ENCODE measurements at regions not wholly inside any gene's neighbourhood (a gene's known extent, or its start where the extent isn't known, plus 50 kb on each side); places are given as distances from the start of the nearest gene placed in this dataset.

DNA sequence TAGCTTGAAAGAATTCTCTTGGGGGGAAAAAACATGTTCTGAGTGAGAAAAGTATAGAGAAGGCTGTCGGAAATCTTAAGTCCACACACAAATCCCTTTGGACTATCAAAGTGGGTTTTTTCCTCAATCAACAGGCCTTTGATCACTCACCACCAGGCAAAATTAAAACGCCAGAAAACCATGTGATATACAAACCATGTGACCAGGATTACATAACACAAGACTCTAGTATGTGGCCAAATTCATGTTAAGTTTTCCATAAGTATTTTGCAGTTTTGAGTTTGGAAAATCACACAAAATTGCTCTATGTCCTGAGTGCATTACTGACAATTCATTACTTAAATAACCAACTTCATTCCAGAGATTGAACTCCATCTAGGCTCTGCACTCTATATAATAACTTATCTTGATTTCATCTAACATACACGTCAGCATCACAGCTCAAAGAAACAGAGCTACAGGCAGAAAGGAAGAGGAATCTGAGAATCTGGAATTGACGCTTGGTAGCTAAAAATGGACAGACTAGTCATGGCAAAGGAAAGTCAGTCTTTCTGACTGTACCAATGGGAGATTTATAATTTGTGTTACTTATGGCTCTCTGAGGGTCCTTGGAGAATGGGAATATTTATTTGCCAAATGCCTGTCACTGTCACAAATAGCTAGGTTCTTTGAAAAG lies 383.5 kb downstream of the SFMBT2 start:
- no peak for ATAC-seq (ENCODE audit: low FRiP score)
- WGBS, 2 donors = 3 to 18% methylated on average over 4 of the region's 4 CpGs
- no peaks in the 10 kb centered on the region for H3K36me3 ChIP-seq (ENCODE audit: control insufficient read depth in 1 of 2, insufficient read depth in 2 of 2, low read length in 1 of 2)
- no peak overlapping the region for H3K27ac ChIP-seq (ENCODE audit: low read depth in 1 of 2, low read length in 2 of 2)
- no peak overlapping the region for H3K4me3 ChIP-seq (ENCODE audit: low read length in 2 of 2)
- H3K27me3 ChIP-seq (ENCODE audit: control insufficient read depth in 1 of 2, insufficient read depth in 2 of 2, low read length in 1 of 2) = no peaks in the 10 kb centered on the region
- H3K9me3 ChIP-seq (ENCODE audit: control insufficient read depth, low read length) = peaks cover 2% of the 10 kb centered on the region
- intact Hi-C loops (cut with DNase I) = no loop called here
- H3K4me1 ChIP-seq (ENCODE audit: control insufficient read depth in 1 of 2, insufficient read depth in 2 of 2, low read length in 2 of 2) = peaks cover 0 to 3% of the 10 kb centered on the region in 2 donors
- DNase-seq = no peak

DNA sequence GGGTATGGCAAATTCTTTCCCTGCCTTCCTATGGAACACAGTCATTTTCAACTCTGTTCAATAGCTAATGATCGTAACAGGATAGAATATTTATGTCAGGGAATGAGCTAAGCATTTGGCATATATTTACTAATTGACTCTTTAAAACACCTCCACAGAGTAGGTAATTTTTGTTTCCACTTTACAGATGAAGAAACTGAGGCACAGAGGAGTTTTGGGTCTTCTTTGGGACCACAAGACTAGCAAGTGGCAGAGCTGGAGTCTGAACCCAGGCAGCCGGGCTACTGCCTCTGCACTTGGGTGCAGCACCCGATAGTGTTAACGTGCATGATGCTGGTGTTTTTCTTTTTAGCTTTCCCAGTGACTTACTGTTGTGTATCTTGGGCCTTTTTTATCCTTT lies 384.0 kb downstream of the SFMBT2 start:
- intact Hi-C loops (cut with DNase I) = no loop called here
- Histone ChIP-seq H3K9me3 (ENCODE audit: control insufficient read depth, low read length) (peaks cover 2% of the 10 kb centered on the region), H3K36me3 (ENCODE audit: control insufficient read depth in 1 of 2, insufficient read depth in 2 of 2, low read length in 1 of 2) (no peaks in the 10 kb centered on the region), H3K4me3 (ENCODE audit: low read length in 2 of 2) (no peak overlapping the region), H3K27ac (ENCODE audit: low read depth in 1 of 2, low read length in 2 of 2) (no peak overlapping the region), H3K4me1 (ENCODE audit: control insufficient read depth in 1 of 2, insufficient read depth in 2 of 2, low read length in 2 of 2) (peaks cover 0 to 3% of the 10 kb centered on the region in 2 donors), H3K27me3 (ENCODE audit: control insufficient read depth in 1 of 2, insufficient read depth in 2 of 2, low read length in 1 of 2) (no peaks in the 10 kb centered on the region)
- no peak for DNase-seq
- no peak for ATAC-seq (ENCODE audit: low FRiP score)
- 33 to 42% methylated on average over 4 of the region's 4 CpGs for WGBS, 2 donors

DNA sequence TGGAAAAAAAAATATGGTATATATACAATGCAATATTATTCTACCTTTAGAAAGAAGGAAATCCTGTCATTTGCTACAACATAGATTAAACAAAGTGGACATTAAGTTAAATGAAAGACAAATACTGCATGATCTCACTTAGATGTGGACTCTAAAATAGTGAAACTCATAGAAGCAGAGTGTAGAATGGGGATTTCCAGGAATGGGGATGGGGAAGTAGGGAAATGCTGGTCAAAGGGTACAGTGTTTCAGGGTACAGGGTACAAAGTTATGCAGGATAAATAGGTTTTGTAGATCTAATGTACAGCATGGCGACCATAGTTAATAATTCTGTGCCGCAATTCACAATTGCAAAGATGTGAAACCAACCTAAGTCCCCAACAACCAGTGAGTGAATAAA lies 385.5 kb downstream of the SFMBT2 start:
- no peaks in the 10 kb centered on the region for H3K36me3 ChIP-seq (ENCODE audit: control insufficient read depth in 1 of 2, insufficient read depth in 2 of 2, low read length in 1 of 2)
- 87 to 95% methylated on average over 2 of the region's 2 CpGs for WGBS, 2 donors
- no peak for ATAC-seq (ENCODE audit: low FRiP score)
- H3K27ac ChIP-seq (ENCODE audit: low read depth in 1 of 2, low read length in 2 of 2) = no peak overlapping the region
- no peaks in the 10 kb centered on the region for H3K27me3 ChIP-seq (ENCODE audit: control insufficient read depth in 1 of 2, insufficient read depth in 2 of 2, low read length in 1 of 2)
- no peak for DNase-seq
- H3K9me3 ChIP-seq (ENCODE audit: control insufficient read depth, low read length) = peaks cover 2% of the 10 kb centered on the region
- peaks cover 0 to 3% of the 10 kb centered on the region in 2 donors for H3K4me1 ChIP-seq (ENCODE audit: control insufficient read depth in 1 of 2, insufficient read depth in 2 of 2, low read length in 2 of 2)
- intact Hi-C loops (cut with DNase I) = no loop called here
- no peak overlapping the region for H3K4me3 ChIP-seq (ENCODE audit: low read length in 2 of 2)

DNA sequence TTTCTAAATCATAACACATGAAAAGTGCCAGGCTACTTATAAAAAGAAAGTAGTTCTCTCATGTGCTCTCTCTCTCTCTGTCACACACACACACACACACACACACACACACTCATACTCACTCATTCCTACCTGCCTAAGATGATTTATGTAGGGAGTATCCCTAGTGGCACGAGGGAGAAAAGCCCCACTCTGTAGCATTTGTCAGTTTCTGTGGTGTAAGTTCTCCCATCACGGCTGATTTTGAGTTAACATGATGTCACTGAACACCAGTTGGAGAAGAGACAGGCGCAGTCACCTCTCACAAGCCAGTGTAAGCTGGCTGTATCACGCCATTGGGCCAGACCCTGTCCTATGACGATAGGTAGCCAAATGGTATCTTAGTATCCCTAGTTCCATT lies 395.4 kb downstream of the SFMBT2 start:
- Histone ChIP-seq H3K4me3 (ENCODE audit: low read length in 2 of 2) (no peak overlapping the region), H3K27me3 (ENCODE audit: control insufficient read depth in 1 of 2, insufficient read depth in 2 of 2, low read length in 1 of 2) (no peaks in the 10 kb centered on the region), H3K27ac (ENCODE audit: low read depth in 1 of 2, low read length in 2 of 2) (no peak overlapping the region), H3K4me1 (ENCODE audit: control insufficient read depth in 1 of 2, insufficient read depth in 2 of 2, low read length in 2 of 2) (no peaks in the 10 kb centered on the region), H3K36me3 (ENCODE audit: control insufficient read depth in 1 of 2, insufficient read depth in 2 of 2, low read length in 1 of 2) (no peaks in the 10 kb centered on the region), H3K9me3 (ENCODE audit: control insufficient read depth, low read length) (peaks cover 1% of the 10 kb centered on the region)
- 46 to 48% methylated on average over 5 of the region's 5 CpGs for WGBS, 2 donors
- no peak for ATAC-seq (ENCODE audit: low FRiP score)
- no peak for DNase-seq
- intact Hi-C loops (cut with DNase I) = no loop called here

DNA sequence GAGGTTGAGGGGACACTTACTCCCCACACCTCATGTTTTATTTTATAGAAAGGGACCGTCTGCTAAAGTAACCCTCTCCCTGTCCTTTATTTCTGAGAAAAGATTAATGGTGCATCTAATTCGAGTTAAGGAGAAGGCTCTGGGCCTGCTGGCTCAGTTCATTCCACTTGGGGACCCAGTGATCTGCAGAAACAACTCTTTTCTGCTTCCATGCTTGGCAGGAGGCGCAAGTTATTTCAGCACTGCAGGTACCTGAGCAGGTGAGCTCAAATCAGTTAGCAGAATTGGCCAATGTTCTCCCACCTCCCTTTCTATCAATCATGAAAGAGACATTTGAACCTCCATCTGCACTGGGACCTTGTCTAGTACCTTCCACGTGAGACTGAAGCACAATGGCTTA lies 396.1 kb downstream of the SFMBT2 start:
- Histone ChIP-seq H3K27me3 (ENCODE audit: control insufficient read depth in 1 of 2, insufficient read depth in 2 of 2, low read length in 1 of 2) (no peaks in the 10 kb centered on the region), H3K36me3 (ENCODE audit: control insufficient read depth in 1 of 2, insufficient read depth in 2 of 2, low read length in 1 of 2) (no peaks in the 10 kb centered on the region), H3K4me3 (ENCODE audit: low read length in 2 of 2) (no peak overlapping the region), H3K4me1 (ENCODE audit: control insufficient read depth in 1 of 2, insufficient read depth in 2 of 2, low read length in 2 of 2) (no peaks in the 10 kb centered on the region), H3K9me3 (ENCODE audit: control insufficient read depth, low read length) (peaks cover 1% of the 10 kb centered on the region), H3K27ac (ENCODE audit: low read depth in 1 of 2, low read length in 2 of 2) (no peak overlapping the region)
- DNase-seq (no peak), ATAC-seq (ENCODE audit: low FRiP score) (no peak)
- intact Hi-C loops (cut with DNase I) = no loop called here
- 59 to 64% methylated on average over 4 of the region's 4 CpGs for WGBS, 2 donors

DNA sequence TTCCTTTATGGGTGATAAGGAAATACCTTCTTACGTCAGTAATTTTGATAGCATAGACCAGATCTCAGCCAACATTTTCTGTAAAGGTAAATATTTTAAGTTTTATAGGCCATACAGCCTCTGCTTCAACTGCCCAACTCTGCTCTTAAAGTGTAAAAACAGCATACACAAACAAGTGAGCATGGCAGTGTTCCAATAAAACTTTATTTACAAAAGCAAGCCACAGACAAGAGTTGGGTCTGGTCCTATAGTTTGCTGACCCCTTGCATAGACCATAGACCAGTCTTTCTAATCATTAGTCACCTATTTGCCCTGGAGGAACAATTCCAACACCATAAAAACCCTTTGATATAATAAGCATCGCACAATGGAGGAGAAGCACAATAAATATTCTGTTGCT lies 398.8 kb downstream of the SFMBT2 start:
- Histone ChIP-seq H3K9me3 (ENCODE audit: control insufficient read depth, low read length) (no peaks in the 10 kb centered on the region), H3K36me3 (ENCODE audit: control insufficient read depth in 1 of 2, insufficient read depth in 2 of 2, low read length in 1 of 2) (no peaks in the 10 kb centered on the region), H3K27ac (ENCODE audit: low read depth in 1 of 2, low read length in 2 of 2) (no peak overlapping the region), H3K4me1 (ENCODE audit: control insufficient read depth in 1 of 2, insufficient read depth in 2 of 2, low read length in 2 of 2) (no peaks in the 10 kb centered on the region), H3K4me3 (ENCODE audit: low read length in 2 of 2) (no peak overlapping the region), H3K27me3 (ENCODE audit: control insufficient read depth in 1 of 2, insufficient read depth in 2 of 2, low read length in 1 of 2) (no peaks in the 10 kb centered on the region)
- ATAC-seq (ENCODE audit: low FRiP score) (no peak), DNase-seq (no peak)
- 49 to 53% methylated on average over 2 of the region's 2 CpGs for WGBS, 2 donors
- intact Hi-C loops (cut with DNase I) = no loop called here

DNA sequence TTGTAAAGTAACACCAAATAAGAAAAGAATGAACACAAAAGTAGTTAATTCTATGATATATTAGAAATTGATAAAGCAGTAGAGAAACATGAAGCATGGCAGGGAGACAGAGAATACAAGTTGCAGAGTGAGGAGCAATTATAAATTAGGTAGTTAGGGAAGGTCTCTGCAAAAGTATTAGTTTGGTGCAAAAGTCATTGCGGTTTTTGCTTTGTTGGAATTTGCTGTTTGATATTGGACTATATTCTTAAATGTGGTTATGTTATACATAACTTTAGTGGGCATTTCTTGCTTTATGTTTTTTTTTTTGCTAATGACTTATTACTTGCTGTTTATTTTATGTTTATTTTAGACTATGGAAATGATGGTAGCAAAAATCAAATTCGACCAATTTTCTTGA lies 402.2 kb downstream of the SFMBT2 start:
- intact Hi-C loops (cut with DNase I) = no loop called here
- Histone ChIP-seq H3K9me3 (ENCODE audit: control insufficient read depth, low read length) (no peaks in the 10 kb centered on the region), H3K27ac (ENCODE audit: low read depth in 1 of 2, low read length in 2 of 2) (no peak overlapping the region), H3K27me3 (ENCODE audit: control insufficient read depth in 1 of 2, insufficient read depth in 2 of 2, low read length in 1 of 2) (no peaks in the 10 kb centered on the region), H3K4me1 (ENCODE audit: control insufficient read depth in 1 of 2, insufficient read depth in 2 of 2, low read length in 2 of 2) (no peaks in the 10 kb centered on the region), H3K36me3 (ENCODE audit: control insufficient read depth in 1 of 2, insufficient read depth in 2 of 2, low read length in 1 of 2) (no peaks in the 10 kb centered on the region), H3K4me3 (ENCODE audit: low read length in 2 of 2) (no peak overlapping the region)
- no peak for ATAC-seq (ENCODE audit: low FRiP score)
- WGBS, 2 donors = 83 to 84% methylated on average over 2 of the region's 2 CpGs
- DNase-seq = no peak

DNA sequence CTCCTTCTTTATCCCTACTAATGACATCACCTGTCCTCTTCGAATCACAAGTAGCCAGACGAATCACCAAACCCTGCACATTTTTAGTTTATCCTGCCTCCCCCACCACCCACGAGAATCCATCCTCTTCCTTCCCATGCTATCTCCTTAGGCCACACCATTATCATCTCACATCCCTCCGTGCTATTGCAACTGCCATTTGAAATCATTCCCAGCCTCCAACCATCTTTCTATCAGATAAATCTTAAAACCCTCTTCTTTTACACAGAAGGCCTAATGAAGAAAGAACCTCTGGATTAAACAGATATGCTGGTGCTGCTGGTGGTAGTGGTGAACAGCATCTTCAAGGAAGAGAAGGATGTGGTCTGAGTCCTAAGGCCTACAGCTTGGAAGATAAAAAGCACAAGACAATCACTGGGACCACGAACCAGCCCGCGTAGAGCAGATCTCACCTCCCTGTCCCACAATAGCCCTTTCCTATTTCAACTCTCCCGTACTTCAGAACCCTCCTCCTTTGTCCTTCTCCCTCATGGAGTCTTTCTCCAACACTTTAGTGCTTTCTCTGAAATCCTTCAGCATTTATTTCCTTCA lies 403.1 kb downstream of the SFMBT2 start:
- Histone ChIP-seq H3K4me1 (ENCODE audit: control insufficient read depth in 1 of 2, insufficient read depth in 2 of 2, low read length in 2 of 2) (no peaks in the 10 kb centered on the region), H3K27me3 (ENCODE audit: control insufficient read depth in 1 of 2, insufficient read depth in 2 of 2, low read length in 1 of 2) (no peaks in the 10 kb centered on the region), H3K27ac (ENCODE audit: low read depth in 1 of 2, low read length in 2 of 2) (no peak overlapping the region), H3K36me3 (ENCODE audit: control insufficient read depth in 1 of 2, insufficient read depth in 2 of 2, low read length in 1 of 2) (no peaks in the 10 kb centered on the region), H3K4me3 (ENCODE audit: low read length in 2 of 2) (no peak overlapping the region), H3K9me3 (ENCODE audit: control insufficient read depth, low read length) (peaks cover under 1% of the 10 kb centered on the region)
- 76 to 84% methylated on average over 8 of the region's 8 CpGs for WGBS, 2 donors
- DNase-seq (no peak), ATAC-seq (ENCODE audit: low FRiP score) (no peak)
- intact Hi-C loops (cut with DNase I) = no loop called here

DNA sequence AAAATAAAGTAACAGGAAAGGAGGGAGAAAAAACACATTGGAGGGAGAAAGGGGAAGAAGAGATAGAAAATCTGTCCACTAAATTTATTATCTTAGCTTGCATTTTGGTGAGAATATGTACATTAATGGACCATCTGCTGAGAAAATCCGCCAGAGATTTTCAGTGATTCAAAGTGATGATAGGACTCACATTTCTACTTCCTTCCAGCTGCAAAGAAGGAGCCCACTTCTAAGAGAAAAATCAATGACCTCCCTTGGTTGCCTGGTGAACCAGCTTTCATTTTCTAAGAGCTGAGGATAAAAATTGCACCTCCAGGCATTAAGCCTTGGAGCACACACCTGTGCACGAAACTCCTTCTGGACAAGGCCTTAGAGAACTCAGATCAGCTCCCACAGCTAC lies 404.3 kb downstream of the SFMBT2 start:
- Histone ChIP-seq H3K4me3 (ENCODE audit: low read length in 2 of 2) (no peak overlapping the region), H3K4me1 (ENCODE audit: control insufficient read depth in 1 of 2, insufficient read depth in 2 of 2, low read length in 2 of 2) (no peaks in the 10 kb centered on the region), H3K9me3 (ENCODE audit: control insufficient read depth, low read length) (peaks cover 3% of the 10 kb centered on the region), H3K27me3 (ENCODE audit: control insufficient read depth in 1 of 2, insufficient read depth in 2 of 2, low read length in 1 of 2) (no peaks in the 10 kb centered on the region), H3K36me3 (ENCODE audit: control insufficient read depth in 1 of 2, insufficient read depth in 2 of 2, low read length in 1 of 2) (no peaks in the 10 kb centered on the region), H3K27ac (ENCODE audit: low read depth in 1 of 2, low read length in 2 of 2) (no peak overlapping the region)
- DNase-seq (no peak), ATAC-seq (ENCODE audit: low FRiP score) (no peak)
- 54 to 66% methylated on average over 2 of the region's 2 CpGs for WGBS, 2 donors
- intact Hi-C loops (cut with DNase I) = no loop called here
